ENCODE measurements at regions not wholly inside any gene's neighbourhood (a gene's known extent, or its start where the extent isn't known, plus 50 kb on each side); places are given as distances from the start of the nearest gene placed in this dataset.

DNA sequence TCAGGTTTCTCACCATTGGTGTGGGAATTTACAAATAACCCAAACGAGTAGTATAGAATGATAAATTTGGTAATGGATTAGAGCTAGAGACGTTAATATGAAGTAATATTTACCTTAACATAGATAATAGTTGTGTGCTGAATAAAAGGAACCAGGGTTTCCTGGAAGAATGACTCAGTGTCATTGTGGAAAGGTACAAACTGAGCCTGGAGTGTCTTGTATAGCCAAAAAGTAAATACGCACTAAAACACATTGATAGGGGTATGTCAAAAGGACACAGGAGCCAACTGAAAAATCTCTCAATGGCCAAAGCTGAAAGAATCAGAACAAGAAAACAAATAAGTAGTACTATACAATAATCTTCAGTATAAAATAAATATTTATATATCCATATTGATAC lies 363.5 kb downstream of the SLCO4C1 start:
- DNase-seq, result no peak

GRCh38 chr5:101929628-101930027 lies 366.5 kb downstream of the SLCO4C1 start:
- DNase-seq, result no peak

DNA sequence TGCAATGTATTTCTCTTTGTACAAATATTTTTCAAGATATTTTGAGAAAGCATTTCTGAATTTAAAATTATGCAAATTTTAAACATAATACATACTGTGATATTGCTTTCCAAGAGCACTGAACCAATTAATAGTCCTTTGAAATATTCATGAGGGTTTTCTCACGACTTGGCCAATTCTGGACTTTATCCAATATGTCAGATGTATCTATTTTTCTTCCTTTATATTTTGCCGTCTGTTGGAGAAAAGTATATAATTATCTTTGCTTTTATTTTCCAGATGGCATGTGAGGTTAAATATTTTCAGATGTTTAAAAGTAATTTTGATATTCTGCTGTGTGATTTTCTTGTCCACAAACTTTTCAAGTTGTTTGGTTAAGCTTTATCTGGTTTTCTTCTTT lies 378.9 kb downstream of the SLCO4C1 start:
- DNase-seq, result no peak

- no peak for DNase-seq
These were observed 380.5 kb downstream of the SLCO4C1 start for GRCh38 chr5:101915554-101915953.

DNA sequence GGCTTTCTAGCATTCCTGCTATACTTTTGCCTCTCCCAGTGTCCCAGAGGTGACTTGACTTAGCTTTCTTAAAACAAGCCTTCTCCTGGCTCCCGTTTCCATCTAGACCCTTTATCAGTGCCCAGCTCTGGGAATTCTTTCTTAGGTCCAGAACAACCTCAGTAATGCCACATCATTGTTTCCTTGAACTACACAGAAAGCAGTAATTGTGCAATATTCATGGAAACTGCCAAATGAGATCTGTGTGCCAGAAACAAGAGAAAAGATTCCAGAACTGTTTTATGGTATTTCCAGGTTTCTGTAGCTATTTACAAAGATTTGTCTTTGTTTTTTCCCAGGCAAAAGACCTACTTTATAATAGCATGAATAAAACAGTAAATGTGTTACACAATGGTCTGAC lies 391.3 kb downstream of the SLCO4C1 start:
- DNase-seq, result no peak

DNA sequence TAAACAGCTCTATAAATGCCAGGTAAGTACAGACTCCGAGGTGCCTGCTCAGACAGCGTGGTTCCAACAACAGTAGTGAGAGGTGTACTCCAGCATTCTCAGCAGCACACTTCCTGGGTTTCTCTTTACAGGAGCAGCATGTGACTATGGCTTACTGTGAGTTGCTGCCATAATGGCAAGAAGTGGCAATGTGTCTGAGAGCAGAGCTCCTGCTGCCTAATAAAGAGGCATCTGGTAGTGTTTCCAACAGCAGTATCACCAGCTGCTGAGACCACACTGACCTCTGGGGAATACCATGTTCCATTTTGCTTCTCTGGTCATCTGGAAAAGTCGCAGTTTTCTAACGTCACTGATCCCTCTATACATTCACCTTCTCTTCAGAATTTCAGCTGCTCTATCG lies 398.2 kb downstream of the SLCO4C1 start:
- DNase-seq, result peak; percentile 5

GRCh38 chr5:101894985-101895384 lies 401.1 kb downstream of the SLCO4C1 start:
- no peak for DNase-seq

GRCh38 chr5:101878190-101878589 lies 417.9 kb downstream of the SLCO4C1 start:
- DNase-seq, result no peak

DNA sequence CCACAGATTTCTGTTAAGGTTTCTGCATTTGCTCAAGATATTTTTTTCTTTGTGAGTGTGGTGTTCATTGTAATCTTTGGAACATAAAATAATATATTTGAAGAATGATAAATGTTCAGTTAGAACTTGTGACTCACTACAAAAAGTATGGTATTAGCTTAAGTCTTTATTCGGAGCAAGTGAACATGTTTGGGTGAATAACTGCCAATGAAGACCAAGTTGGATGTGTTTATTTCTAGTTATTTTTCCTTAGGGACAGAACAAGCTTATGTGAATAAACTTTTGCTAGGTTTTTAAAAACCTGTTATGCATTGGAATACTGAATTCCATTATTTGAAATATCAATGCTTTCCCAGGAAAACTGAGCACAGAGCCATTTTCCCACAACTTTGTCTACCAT lies 418.6 kb downstream of the SLCO4C1 start:
- no peak for DNase-seq

DNA sequence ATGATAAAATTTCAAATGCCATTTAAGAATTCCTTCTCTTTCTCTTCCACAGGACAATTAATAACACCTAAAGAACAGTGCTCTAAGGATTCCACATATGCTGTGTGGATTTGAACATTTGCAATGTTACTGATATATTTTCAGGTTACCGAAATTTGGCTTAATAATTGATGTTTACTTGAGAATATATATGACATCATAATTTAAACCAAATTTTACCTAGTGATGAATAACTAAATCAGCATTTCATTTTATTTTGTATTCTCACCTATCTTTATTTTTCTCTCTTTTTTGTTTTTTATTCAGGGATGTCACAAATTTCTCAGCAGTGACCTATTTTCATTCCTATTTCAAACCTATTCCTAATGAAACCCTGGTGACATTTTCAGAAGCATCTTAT lies 429.6 kb downstream of the SLCO4C1 start:
- DNase-seq, result no peak

GRCh38 chr5:101860563-101860962 lies 435.5 kb downstream of the SLCO4C1 start:
- DNase-seq, result no peak

- DNase-seq, result no peak
These were observed 435.9 kb downstream of the SLCO4C1 start for GRCh38 chr5:101860145-101860544.

DNA sequence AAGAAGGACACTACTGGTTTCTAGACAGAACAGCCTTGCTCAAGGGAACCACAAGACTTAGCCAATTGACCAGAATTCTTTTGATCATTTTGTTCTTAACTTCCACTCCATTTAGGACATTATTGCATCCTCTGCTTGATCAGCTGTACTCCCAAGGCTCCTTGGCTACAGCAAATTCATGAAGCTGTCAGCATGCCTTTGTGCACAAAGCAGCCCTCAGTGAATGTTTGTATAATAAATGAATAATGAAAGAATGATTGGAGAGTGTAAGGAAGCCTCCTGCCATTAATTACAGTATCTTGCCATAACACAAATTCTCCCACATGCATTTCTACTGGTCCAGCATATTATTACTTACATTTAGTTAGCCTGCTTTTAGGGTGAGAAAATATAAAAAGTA lies 449.6 kb downstream of the SLCO4C1 start:
- DNase-seq, result no peak

DNA sequence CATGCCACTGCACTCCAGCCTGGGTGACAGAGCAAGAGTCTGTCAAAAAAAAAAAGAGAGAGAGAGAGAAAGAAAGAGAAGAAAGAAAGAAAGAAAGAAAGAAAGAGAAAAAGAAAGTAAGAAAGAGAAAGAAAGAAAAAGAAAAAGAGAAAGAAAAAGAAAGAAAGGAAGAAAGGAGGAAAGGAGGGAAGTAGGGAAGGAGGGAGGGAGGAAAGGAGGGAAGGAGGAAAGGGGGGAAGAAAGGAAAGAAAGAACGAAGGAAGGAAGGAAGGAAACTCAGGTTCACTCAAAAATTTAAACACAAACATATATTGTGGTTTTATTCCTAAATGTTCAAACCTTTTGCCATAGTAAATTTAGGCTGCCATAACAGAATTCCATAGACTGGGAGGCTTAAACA lies 453.0 kb downstream of the SLCO4C1 start:
- DNase-seq, result no peak

DNA sequence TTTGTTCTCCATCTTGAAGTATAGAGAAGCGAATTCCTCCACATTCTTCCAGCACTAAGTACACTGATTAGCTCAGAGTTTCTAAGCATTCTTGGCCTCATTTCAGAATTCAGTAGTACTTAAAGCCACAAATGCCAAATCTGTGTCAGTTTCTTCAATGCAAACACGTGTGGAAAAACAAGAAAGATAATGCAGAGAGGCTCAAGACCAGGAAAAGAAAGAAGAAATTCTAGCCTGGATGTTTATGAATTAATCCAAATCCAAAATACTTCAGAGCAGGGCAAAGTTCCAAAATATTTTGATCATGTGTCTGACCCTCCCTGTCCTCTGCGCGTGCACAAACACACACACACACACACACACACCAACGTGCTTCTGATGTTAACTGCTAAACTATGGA lies 457.6 kb downstream of the SLCO4C1 start:
- peak; percentile 54 for DNase-seq

- DNase-seq, result no peak
These were observed 466.8 kb downstream of the SLCO4C1 start for GRCh38 chr5:101829255-101829654.

DNA sequence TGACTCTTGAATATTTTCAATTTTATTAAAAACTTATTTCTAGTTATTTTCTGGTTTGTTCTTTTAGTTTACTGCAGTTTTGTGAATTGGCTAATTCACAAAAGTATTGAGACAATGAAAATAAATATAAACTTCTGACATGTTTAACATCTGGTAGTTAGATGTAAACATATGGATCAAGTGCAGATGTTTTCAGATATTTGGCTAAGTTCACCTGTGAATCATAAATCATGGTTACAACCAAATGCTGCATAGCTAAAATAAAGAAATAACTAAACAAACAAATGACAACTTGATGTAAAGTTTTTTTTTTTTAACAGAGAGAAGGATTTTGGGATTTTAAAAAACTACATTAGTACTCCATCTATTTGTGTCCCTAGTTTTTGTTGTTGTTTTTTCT lies 484.6 kb downstream of the SLCO4C1 start:
- DNase-seq, result peak; percentile 15

- no peak for DNase-seq
These were observed 489.7 kb downstream of the SLCO4C1 start for GRCh38 chr5:101806410-101806809.

DNA sequence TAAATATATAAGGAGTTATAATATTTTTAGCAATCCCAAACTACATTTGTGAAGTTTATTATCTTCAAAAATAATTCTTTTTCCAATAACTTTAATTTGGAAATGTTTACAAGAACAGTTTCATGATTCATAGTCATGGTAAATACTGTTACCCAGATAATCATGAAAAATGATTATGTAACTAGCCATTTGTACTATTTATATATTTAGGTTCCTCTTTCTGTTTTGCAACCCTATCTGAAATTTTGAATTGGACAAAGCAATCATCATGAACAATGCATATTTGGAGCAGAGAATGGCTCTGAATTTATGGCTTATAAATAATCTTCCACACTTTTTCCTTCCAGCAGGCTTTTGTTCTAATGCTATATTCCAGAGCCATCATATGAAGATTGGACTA lies 499.7 kb downstream of the SLCO4C1 start:
- no peak for DNase-seq

DNA sequence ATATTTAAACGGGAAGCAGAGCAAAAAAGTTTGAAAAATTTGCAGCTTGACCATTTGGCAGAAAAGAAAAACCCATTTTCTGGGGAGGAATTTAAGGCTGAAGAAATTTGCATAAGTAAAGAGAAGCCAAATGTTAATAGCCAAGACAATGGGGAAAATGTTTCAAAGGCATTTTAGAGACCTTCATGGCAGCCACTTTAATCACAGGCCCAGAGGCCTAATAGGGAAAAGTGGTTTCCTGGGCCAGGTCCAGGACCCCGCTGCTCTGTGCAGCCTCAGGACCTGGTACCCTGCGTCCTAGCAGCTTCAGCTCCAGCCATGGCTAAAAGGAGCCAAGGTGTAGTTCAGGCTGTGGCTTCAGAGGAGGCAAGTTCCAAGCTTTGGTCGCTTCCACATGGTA lies 507.3 kb downstream of the SLCO4C1 start:
- no peak for DNase-seq

DNA sequence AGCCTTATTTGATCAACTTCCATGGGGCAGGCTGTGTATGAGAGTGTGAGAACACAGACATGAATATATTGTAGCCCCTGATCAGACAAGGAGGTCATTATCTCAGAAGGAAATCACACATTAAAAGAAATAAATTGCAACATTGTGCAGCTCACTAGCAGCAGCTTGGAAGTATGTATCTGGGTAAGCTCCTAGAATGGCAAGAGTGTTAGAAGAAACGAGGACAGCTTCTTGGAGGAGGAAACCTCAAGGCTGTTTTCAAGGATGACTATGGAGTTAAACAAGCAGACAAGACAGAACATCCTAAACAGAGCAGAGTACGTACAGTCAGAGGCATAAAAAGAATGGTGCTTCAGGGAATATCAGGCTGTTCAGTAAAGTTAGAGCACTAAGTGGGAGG lies 511.0 kb downstream of the SLCO4C1 start:
- DNase-seq, result no peak

GRCh38 chr5:101783241-101784013 lies 512.7 kb downstream of the SLCO4C1 start:
- DNase-seq, result peak; percentile 6

DNA sequence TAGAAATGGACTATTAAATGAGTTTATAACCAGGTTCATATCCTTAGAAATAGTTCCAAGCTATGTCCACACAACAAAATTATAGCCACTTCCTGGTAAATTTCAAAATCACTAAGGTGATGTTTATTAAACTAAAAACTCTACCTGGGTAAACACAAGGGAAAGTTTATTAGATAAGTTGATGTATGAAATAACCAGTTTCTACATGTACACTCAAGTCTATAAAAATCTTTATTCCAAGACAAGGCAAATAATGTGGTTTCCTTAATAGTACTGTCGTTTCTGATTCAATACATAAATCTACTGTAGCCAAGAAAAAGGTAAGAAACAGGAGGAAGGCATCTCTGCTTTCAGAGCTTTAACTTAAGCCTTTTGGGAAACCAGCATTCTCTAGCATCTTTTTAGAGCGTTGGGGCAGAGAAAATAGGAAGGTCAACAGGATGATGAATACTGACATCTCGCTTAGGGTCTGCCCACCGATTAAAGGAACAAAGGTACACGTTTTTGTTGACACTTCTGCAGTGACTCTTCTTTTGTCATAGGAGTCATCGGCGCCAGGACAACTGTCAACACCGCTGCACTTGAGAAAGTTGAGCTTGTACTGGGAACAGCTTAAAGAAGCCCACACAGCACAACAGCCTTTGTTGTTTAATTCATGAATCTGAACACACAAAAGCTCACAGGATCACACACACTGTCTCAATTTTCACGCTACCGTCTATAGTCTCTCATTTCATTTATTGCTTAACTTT lies 513.6 kb downstream of the SLCO4C1 start:
- DNase-seq, result no peak

DNA sequence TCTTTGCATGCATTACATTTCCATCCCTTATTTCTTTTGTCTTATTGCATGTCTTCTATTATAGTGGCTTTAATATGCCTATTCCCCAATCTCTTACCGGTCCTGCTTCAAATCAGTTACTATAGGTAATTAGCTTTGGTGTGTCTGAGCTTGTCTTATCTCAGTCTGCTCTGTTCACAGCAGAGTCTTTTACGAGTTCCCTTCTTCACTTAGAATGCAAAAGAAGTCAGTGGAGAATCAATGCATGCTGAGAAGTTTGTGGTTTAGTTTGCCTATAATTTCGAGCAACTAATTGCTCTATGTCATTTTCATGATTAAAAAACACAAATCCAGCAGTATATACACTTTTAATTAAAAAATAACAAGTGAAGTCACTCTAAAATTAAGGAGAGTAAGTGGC lies 545.0 kb downstream of the SLCO4C1 start:
- DNase-seq, result no peak
